ENCODE measurements at regions not wholly inside any gene's neighbourhood (a gene's known extent, or its start where the extent isn't known, plus 50 kb on each side); places are given as distances from the start of the nearest gene placed in this dataset.

DNA sequence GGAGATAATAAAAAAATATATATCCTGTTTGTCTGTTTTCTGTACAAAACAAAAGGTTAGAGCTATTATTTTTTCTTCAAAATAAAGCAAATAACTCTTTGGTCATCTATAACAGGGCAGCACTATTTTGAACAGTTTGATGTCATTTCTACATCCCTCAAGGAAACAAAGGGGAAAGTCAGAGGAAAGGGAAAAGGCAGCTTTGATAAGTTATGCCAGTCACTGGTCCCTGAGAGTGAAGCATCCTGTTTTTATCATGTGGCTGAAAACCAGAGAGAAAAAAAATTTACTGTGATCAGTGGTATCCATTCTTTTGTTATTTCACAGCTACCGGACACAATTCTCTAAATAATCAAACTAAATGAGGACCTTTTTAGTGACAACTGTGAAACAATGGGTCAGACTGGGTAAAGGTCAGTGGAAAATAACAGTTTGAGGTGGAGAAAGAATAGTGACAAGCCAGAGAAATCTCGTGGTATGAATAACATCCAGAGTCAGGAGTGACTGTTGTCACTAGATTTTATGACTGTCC, 356.0 kb downstream of the HDGFL1 start:
- TF ChIP-seq, protein P1, sequence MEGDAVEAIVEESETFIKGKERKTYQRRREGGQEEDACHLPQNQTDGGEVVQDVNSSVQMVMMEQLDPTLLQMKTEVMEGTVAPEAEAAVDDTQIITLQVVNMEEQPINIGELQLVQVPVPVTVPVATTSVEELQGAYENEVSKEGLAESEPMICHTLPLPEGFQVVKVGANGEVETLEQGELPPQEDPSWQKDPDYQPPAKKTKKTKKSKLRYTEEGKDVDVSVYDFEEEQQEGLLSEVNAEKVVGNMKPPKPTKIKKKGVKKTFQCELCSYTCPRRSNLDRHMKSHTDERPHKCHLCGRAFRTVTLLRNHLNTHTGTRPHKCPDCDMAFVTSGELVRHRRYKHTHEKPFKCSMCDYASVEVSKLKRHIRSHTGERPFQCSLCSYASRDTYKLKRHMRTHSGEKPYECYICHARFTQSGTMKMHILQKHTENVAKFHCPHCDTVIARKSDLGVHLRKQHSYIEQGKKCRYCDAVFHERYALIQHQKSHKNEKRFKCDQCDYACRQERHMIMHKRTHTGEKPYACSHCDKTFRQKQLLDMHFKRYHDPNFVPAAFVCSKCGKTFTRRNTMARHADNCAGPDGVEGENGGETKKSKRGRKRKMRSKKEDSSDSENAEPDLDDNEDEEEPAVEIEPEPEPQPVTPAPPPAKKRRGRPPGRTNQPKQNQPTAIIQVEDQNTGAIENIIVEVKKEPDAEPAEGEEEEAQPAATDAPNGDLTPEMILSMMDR (CRISPR knock-in tag; IDR thresholded peaks at IDR 0.05): no peak
- TF ChIP-seq, protein P2, sequence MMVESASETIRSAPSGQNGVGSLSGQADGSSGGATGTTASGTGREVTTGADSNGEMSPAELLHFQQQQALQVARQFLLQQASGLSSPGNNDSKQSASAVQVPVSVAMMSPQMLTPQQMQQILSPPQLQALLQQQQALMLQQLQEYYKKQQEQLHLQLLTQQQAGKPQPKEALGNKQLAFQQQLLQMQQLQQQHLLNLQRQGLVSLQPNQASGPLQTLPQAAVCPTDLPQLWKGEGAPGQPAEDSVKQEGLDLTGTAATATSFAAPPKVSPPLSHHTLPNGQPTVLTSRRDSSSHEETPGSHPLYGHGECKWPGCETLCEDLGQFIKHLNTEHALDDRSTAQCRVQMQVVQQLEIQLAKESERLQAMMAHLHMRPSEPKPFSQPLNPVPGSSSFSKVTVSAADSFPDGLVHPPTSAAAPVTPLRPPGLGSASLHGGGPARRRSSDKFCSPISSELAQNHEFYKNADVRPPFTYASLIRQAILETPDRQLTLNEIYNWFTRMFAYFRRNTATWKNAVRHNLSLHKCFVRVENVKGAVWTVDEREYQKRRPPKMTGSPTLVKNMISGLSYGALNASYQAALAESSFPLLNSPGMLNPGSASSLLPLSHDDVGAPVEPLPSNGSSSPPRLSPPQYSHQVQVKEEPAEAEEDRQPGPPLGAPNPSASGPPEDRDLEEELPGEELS (CRISPR knock-in tag; IDR thresholded peaks at IDR 0.05): no peak
- TF ChIP-seq, protein P3, sequence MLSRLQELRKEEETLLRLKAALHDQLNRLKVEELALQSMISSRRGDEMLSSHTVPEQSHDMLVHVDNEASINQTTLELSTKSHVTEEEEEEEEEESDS (CRISPR knock-in tag; IDR thresholded peaks at IDR 0.05; ENCODE audit: borderline replicate concordance): no peak
- TF ChIP-seq SP1 (IDR thresholded peaks at IDR 0.05) (no peak), SP1 (CRISPR knock-in tag; IDR thresholded peaks at IDR 0.05) (no peak), ZNF343 (CRISPR knock-in tag; IDR thresholded peaks at IDR 0.05) (no peak)
- TF ChIP-seq, protein P4, sequence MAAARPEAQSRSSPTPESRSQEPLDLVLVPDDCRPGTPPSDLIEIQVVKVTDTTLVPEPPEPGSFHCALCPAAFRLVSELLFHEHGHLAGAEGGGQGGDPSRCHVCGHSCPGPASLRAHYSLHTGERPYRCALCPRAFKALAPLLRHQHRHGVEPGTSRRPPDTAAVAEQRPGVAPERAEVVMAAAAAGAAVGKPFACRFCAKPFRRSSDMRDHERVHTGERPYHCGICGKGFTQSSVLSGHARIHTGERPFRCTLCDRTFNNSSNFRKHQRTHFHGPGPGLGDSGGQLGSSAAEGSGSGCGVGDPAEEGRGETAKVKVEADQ (CRISPR knock-in tag; IDR thresholded peaks at IDR 0.05; ENCODE audit: borderline replicate concordance): no peak
- TF ChIP-seq, protein P5, sequence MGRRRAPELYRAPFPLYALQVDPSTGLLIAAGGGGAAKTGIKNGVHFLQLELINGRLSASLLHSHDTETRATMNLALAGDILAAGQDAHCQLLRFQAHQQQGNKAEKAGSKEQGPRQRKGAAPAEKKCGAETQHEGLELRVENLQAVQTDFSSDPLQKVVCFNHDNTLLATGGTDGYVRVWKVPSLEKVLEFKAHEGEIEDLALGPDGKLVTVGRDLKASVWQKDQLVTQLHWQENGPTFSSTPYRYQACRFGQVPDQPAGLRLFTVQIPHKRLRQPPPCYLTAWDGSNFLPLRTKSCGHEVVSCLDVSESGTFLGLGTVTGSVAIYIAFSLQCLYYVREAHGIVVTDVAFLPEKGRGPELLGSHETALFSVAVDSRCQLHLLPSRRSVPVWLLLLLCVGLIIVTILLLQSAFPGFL (CRISPR knock-in tag; IDR thresholded peaks at IDR 0.05): no peak
- TF ChIP-seq, protein P6, sequence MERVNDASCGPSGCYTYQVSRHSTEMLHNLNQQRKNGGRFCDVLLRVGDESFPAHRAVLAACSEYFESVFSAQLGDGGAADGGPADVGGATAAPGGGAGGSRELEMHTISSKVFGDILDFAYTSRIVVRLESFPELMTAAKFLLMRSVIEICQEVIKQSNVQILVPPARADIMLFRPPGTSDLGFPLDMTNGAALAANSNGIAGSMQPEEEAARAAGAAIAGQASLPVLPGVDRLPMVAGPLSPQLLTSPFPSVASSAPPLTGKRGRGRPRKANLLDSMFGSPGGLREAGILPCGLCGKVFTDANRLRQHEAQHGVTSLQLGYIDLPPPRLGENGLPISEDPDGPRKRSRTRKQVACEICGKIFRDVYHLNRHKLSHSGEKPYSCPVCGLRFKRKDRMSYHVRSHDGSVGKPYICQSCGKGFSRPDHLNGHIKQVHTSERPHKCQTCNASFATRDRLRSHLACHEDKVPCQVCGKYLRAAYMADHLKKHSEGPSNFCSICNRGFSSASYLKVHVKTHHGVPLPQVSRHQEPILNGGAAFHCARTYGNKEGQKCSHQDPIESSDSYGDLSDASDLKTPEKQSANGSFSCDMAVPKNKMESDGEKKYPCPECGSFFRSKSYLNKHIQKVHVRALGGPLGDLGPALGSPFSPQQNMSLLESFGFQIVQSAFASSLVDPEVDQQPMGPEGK (CRISPR knock-in tag; IDR thresholded peaks at IDR 0.05): no peak

Measured in HepG2 (cell line).